Upper lobe of left lung (tissue), 4 donors: ENCODE measurements at regions not wholly inside any gene's neighbourhood (a gene's known extent, or its start where the extent isn't known, plus 50 kb on each side); places are given as distances from the start of the nearest gene placed in this dataset.

ENCODE experiments used
- EP300 ChIP-seq, 4 donors: sonication (generic); formaldehyde crosslinking; IDR thresholded peaks; one replicate each; pipeline ENCODE4 v1.5.1; 2017; ENCODE audit warnings: antibody characterized with exemption in 4 of 4, control low read depth in 2 of 4
- POLR2A ChIP-seq, 4 donors: fragments of 450-650 bp; IDR thresholded peaks; one replicate each; pipeline ENCODE4 v1.5.1; 2016 to 2017; ENCODE audit warnings: antibody characterized with exemption in 4 of 4, mild to moderate bottlenecking in 2 of 4
- POLR2AphosphoS5 ChIP-seq, 2 donors: sonication (generic); formaldehyde crosslinking; IDR thresholded peaks; one replicate each; pipeline ENCODE4 v1.5.1; 2017; ENCODE audit warnings: antibody characterized with exemption in 2 of 2
- TF ChIP-seq, protein P1 (sequence below), 6 experiments: fragments of 450-650 bp in 4 of 6; fragments of 200-600 bp in 2 of 6; sonication (generic) in 2 of 6; IDR thresholded peaks; one replicate each; pipeline ENCODE4 v1.5.1; 2016 to 2019; ENCODE audit warnings: antibody characterized with exemption in 6 of 6

DNA sequence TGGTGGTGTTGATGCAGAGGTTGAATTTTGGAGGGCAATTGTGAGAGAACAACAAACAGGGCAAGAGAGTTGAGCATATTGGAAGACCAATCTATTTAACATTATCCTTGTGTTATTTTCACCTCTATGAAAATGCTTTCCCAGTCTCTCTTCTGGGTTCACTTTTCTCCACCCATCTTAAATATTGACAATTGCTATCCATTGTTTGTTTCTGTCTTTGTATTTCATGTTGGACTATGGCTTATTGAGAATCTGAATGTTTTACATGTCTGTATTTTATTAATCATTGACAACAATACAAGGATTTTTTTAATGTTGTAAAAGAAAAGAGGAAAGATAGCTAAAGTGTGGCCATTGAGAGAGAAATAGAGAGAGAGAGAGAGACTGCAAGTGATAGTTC, 1121.5 kb downstream of the BRINP3 start:
- TF ChIP-seq, protein P1, sequence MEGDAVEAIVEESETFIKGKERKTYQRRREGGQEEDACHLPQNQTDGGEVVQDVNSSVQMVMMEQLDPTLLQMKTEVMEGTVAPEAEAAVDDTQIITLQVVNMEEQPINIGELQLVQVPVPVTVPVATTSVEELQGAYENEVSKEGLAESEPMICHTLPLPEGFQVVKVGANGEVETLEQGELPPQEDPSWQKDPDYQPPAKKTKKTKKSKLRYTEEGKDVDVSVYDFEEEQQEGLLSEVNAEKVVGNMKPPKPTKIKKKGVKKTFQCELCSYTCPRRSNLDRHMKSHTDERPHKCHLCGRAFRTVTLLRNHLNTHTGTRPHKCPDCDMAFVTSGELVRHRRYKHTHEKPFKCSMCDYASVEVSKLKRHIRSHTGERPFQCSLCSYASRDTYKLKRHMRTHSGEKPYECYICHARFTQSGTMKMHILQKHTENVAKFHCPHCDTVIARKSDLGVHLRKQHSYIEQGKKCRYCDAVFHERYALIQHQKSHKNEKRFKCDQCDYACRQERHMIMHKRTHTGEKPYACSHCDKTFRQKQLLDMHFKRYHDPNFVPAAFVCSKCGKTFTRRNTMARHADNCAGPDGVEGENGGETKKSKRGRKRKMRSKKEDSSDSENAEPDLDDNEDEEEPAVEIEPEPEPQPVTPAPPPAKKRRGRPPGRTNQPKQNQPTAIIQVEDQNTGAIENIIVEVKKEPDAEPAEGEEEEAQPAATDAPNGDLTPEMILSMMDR (IDR thresholded peaks at IDR 0.05): no peak
- TF ChIP-seq POLR2A (IDR thresholded peaks at IDR 0.05) (no peak), EP300 (IDR thresholded peaks at IDR 0.05) (no peak), POLR2AphosphoS5 (IDR thresholded peaks at IDR 0.05) (no peak)
